ENCODE measurements at regions not wholly inside any gene's neighbourhood (a gene's known extent, or its start where the extent isn't known, plus 50 kb on each side); places are given as distances from the start of the nearest gene placed in this dataset.

- TF ChIP-seq, protein P1, sequence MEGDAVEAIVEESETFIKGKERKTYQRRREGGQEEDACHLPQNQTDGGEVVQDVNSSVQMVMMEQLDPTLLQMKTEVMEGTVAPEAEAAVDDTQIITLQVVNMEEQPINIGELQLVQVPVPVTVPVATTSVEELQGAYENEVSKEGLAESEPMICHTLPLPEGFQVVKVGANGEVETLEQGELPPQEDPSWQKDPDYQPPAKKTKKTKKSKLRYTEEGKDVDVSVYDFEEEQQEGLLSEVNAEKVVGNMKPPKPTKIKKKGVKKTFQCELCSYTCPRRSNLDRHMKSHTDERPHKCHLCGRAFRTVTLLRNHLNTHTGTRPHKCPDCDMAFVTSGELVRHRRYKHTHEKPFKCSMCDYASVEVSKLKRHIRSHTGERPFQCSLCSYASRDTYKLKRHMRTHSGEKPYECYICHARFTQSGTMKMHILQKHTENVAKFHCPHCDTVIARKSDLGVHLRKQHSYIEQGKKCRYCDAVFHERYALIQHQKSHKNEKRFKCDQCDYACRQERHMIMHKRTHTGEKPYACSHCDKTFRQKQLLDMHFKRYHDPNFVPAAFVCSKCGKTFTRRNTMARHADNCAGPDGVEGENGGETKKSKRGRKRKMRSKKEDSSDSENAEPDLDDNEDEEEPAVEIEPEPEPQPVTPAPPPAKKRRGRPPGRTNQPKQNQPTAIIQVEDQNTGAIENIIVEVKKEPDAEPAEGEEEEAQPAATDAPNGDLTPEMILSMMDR (IDR thresholded peaks at IDR 0.05) = no peak
- no peak for TF ChIP-seq EZH2phosphoT487 (IDR thresholded peaks at IDR 0.05)
- TF ChIP-seq EZH2 (IDR thresholded peaks at IDR 0.05) = no peak
Observed at GRCh38 chr2:153068052-153068451, 349.6 kb downstream of the ARL6IP6 start.
